Neural progenitor cell (in vitro differentiated cells): ENCODE measurements at regions not wholly inside any gene's neighbourhood (a gene's known extent, or its start where the extent isn't known, plus 50 kb on each side); places are given as distances from the start of the nearest gene placed in this dataset.

Source experiments
- DNase-seq: peaks from one replicate; pipeline ENCODE4 v3.0.0-alpha.2; 2016; ENCODE audit warnings: low spot score
- H2AFZ ChIP-seq: fragments of 200-600 bp; sonication (generic); replicated peaks from 2 replicates; pipeline ENCODE4 v1.6.1; 2016; ENCODE audit warnings: antibody characterized with exemption
- H3F3A ChIP-seq: fragments of 200-600 bp; sonication (generic); 2 replicates; pipeline ENCODE4 v1.6.1; 2016; ENCODE audit warnings: antibody characterized with exemption, low read depth
- H3K27ac ChIP-seq: fragments of 200-600 bp; sonication (generic); 2 replicates; pipeline ENCODE4 v1.5.1; 2016; ENCODE audit warnings: mild to moderate bottlenecking
- H3K27me3 ChIP-seq: fragments of 200-600 bp; sonication (generic); 2 replicates; pipeline ENCODE4 v1.6.1; 2016; ENCODE audit warnings: mild to moderate bottlenecking, moderate library complexity
- H3K36me3 ChIP-seq: fragments of 200-600 bp; sonication (generic); 2 replicates; pipeline ENCODE4 v1.5.1; 2016
- H3K4me1 ChIP-seq: fragments of 200-600 bp; sonication (generic); 2 replicates; pipeline ENCODE4 v1.6.1; 2016; ENCODE audit warnings: mixed run types
- H3K4me2 ChIP-seq: fragments of 200-600 bp; sonication (generic); 2 replicates; pipeline ENCODE4 v1.6.1; 2016
- H3K4me3 ChIP-seq: fragments of 200-600 bp; sonication (generic); 2 replicates; pipeline ENCODE4 v1.5.1; 2016
- H3K79me2 ChIP-seq: fragments of 200-600 bp; sonication (generic); 2 replicates; pipeline ENCODE4 v1.6.1; 2016; ENCODE audit warnings: low read depth
- H3K9ac ChIP-seq: fragments of 200-600 bp; sonication (generic); 2 replicates; pipeline ENCODE4 v1.6.1; 2016
- H3K9me3 ChIP-seq: fragments of 200-600 bp; sonication (generic); 2 replicates; pipeline ENCODE4 v1.5.1; 2016; ENCODE audit warnings: low read depth
- H4K20me1 ChIP-seq: fragments of 200-600 bp; sonication (generic); 2 replicates; pipeline ENCODE4 v1.6.1; 2016; ENCODE audit warnings: low read depth
- H3K27ac Mint-ChIP-seq: 3 replicates; pipeline ENCODE4 v1.8.0; 2021; ENCODE audit warnings: mixed read lengths
- H3K27me3 Mint-ChIP-seq: 2 replicates; pipeline ENCODE4 v1.8.0; 2022; ENCODE audit warnings: low read depth, mild to moderate bottlenecking, inconsistent platforms, moderate library complexity, mixed read lengths; ENCODE audit not compliant: insufficient read depth
- H3K36me3 Mint-ChIP-seq: 3 replicates; pipeline ENCODE4 v1.8.0; 2021; ENCODE audit warnings: mixed read lengths
- H3K4me1 Mint-ChIP-seq: 3 replicates; pipeline ENCODE4 v1.8.0; 2021; ENCODE audit warnings: mixed read lengths
- H3K4me3 Mint-ChIP-seq: 3 replicates; pipeline ENCODE4 v1.8.0; 2021; ENCODE audit warnings: mild to moderate bottlenecking, moderate library complexity, mixed read lengths
- H3K9me3 Mint-ChIP-seq: 3 replicates; pipeline ENCODE4 v1.8.0; 2020; ENCODE audit warnings: mixed read lengths
- EZH2 ChIP-seq: fragments of 200-600 bp; sonication (generic); IDR thresholded peaks from 2 replicates; pipeline ENCODE4 v1.6.1; 2017; ENCODE audit warnings: antibody characterized with exemption, mild to moderate bottlenecking, moderate library complexity
- EZH2phosphoT487 ChIP-seq: fragments of 200-600 bp; sonication (generic); IDR thresholded peaks from 2 replicates; pipeline ENCODE4 v1.6.1; 2017; ENCODE audit warnings: antibody characterized with exemption
- TF ChIP-seq, protein P1 (sequence below): fragments of 200-600 bp; sonication (generic); IDR thresholded peaks from 2 replicates; pipeline ENCODE4 v1.5.1; 2017; ENCODE audit warnings: antibody characterized with exemption, mild to moderate bottlenecking

DNA sequence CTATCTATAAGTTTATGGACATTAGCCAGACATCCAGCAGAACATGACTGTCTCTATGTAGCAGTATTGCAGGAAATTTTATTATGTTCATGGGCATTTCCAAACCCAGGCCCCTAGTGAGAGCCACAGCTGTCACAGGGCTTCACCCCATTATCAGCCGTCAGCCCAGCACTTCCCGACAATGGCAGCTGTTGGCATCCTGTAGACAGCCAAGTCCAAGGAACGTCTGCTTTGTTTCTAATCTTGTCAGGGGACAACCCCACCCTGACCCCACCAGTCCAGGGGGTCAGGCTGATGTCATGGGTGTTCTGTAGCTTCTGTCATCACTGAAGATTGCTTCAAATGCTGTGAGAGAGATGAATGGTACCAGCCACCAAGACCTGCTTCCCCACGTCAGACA, 565.3 kb upstream of the BRINP1 start:
- Histone ChIP-seq H4K20me1 (no peaks in the 10 kb centered on the region), H3K9me3 (no peaks in the 10 kb centered on the region), H3K9ac (no peak overlapping the region), H3K4me1 (no peaks in the 10 kb centered on the region), H3K36me3 (no peaks in the 10 kb centered on the region), H3K4me3 (no peak overlapping the region), H3F3A (no peaks in the 10 kb centered on the region), H3K27me3 (no peaks in the 10 kb centered on the region), H3K4me2 (no peak overlapping the region), H3K27ac (no peak overlapping the region), H3K79me2 (no peaks in the 10 kb centered on the region), H2AFZ (no peak overlapping the region)
- no peaks in the 10 kb centered on the region for H3K27me3 Mint-ChIP-seq
- H3K36me3 Mint-ChIP-seq = no peaks in the 10 kb centered on the region
- H3K9me3 Mint-ChIP-seq = no peaks in the 10 kb centered on the region
- no peaks in the 10 kb centered on the region for H3K4me1 Mint-ChIP-seq
- no peak for DNase-seq
- TF ChIP-seq, protein P1, sequence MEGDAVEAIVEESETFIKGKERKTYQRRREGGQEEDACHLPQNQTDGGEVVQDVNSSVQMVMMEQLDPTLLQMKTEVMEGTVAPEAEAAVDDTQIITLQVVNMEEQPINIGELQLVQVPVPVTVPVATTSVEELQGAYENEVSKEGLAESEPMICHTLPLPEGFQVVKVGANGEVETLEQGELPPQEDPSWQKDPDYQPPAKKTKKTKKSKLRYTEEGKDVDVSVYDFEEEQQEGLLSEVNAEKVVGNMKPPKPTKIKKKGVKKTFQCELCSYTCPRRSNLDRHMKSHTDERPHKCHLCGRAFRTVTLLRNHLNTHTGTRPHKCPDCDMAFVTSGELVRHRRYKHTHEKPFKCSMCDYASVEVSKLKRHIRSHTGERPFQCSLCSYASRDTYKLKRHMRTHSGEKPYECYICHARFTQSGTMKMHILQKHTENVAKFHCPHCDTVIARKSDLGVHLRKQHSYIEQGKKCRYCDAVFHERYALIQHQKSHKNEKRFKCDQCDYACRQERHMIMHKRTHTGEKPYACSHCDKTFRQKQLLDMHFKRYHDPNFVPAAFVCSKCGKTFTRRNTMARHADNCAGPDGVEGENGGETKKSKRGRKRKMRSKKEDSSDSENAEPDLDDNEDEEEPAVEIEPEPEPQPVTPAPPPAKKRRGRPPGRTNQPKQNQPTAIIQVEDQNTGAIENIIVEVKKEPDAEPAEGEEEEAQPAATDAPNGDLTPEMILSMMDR = no peak
- TF ChIP-seq EZH2 = no peak
- no peak overlapping the region for H3K4me3 Mint-ChIP-seq
- no peak overlapping the region for H3K27ac Mint-ChIP-seq

DNA sequence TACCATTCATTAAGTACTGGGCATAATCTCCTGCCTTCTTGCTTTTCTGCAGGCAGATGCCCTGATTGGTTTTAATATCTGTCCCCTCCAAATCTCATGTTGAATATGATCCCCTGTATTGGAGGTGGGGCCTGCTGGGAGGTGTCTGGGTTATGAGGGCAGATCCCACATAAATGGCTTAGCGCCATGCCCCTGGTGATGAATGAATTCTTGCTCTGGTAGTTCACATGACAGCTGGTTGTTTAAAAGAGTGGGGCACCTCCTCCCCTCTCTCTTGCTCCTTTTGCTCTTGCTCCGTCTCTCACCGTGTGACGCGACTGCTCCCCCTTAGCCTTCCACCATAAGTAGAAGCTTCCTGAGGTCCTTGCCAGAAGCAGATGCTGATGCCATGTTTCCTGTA, 564.0 kb upstream of the BRINP1 start:
- no peaks in the 10 kb centered on the region for H3K36me3 Mint-ChIP-seq
- H3K4me2 ChIP-seq = no peak overlapping the region
- H3K27me3 ChIP-seq = no peaks in the 10 kb centered on the region
- no peaks in the 10 kb centered on the region for H3K79me2 ChIP-seq
- H3K27me3 Mint-ChIP-seq = no peaks in the 10 kb centered on the region
- H3K4me1 ChIP-seq = no peaks in the 10 kb centered on the region
- no peak overlapping the region for H3K27ac Mint-ChIP-seq
- no peaks in the 10 kb centered on the region for H3F3A ChIP-seq
- H4K20me1 ChIP-seq = no peaks in the 10 kb centered on the region
- no peak overlapping the region for H3K4me3 Mint-ChIP-seq
- H3K9me3 ChIP-seq = no peaks in the 10 kb centered on the region
- H3K36me3 ChIP-seq = no peaks in the 10 kb centered on the region
- H3K27ac ChIP-seq = no peak overlapping the region
- H3K9me3 Mint-ChIP-seq = no peaks in the 10 kb centered on the region
- TF ChIP-seq EZH2 (no peak), EZH2phosphoT487 (no peak)
- TF ChIP-seq, protein P1 = no peak
- no peaks in the 10 kb centered on the region for H3K4me1 Mint-ChIP-seq
- no peak overlapping the region for H2AFZ ChIP-seq
- H3K4me3 ChIP-seq = no peak overlapping the region
- H3K9ac ChIP-seq = no peak overlapping the region
- no peak for DNase-seq

DNA sequence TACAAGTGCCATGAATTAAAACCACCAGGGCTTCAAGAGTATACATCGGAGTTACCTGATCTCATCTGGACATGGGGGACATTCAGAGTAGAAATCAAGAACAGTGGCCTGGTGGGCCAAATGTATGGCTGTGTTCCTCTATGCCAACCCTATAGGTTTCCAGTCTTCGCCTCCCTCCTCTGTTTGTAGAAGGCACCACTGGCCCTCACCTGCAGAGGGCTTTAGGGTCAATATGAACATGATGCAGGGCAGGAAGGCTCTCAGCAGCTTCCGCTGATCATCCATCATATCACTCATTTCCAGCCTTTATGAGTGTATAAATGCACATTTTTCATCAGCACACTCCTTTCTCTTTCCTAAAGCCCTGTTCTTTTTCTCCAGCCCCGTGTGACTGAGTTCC, 555.5 kb upstream of the BRINP1 start:
- no peaks in the 10 kb centered on the region for H3K27me3 Mint-ChIP-seq
- no peak overlapping the region for H3K27ac Mint-ChIP-seq
- no peaks in the 10 kb centered on the region for H3K9me3 Mint-ChIP-seq

More for the DNA sequence above, 555.5 kb upstream of the BRINP1 start:
- TF ChIP-seq, protein P1 = no peak
- TF ChIP-seq EZH2phosphoT487 = no peak
- TF ChIP-seq EZH2 = no peak
- Mint-ChIP-seq H3K4me3 (no peak overlapping the region), H3K36me3 (no peaks in the 10 kb centered on the region), H3K4me1 (no peaks in the 10 kb centered on the region)
- Histone ChIP-seq H3K4me3 (no peak overlapping the region), H3K27me3 (no peaks in the 10 kb centered on the region), H3K79me2 (no peaks in the 10 kb centered on the region), H3K4me2 (no peak overlapping the region), H3F3A (no peaks in the 10 kb centered on the region), H3K9me3 (no peaks in the 10 kb centered on the region), H2AFZ (no peak overlapping the region), H3K36me3 (no peaks in the 10 kb centered on the region), H3K9ac (no peak overlapping the region), H4K20me1 (no peaks in the 10 kb centered on the region), H3K27ac (no peak overlapping the region), H3K4me1 (no peaks in the 10 kb centered on the region)
- DNase-seq = no peak
